ENCODE measurements at regions not wholly inside any gene's neighbourhood (a gene's known extent, or its start where the extent isn't known, plus 50 kb on each side); places are given as distances from the start of the nearest gene placed in this dataset.

DNA sequence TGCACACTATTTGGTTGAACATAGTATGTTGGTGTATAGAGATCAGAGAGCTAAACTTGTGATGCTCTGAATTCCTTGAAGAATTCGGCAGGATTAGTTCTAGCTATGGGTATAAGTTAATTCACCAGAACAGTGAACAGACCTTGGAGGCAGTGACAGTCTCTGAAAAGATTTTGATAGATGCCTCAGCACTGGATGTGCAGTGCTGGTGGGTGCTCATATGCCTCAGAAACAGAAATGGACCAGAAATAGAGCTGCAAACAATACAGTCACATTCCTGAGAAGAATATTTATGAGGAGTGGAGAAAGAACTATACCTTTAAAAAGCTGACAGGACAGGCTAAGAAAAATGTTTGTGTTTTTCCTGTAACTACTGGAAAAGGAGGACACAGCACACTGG lies 747.7 kb downstream of the KCTD16 start:
- Mint-ChIP-seq H3K27me3 (ENCODE audit: low read depth, poor library complexity) (peaks cover 3% of the 10 kb centered on the region), H3K9me3 (no peaks in the 10 kb centered on the region), H3K36me3 (ENCODE audit: low read depth) (no peaks in the 10 kb centered on the region), H3K4me1 (no peaks in the 10 kb centered on the region), H3K4me3 (no peak overlapping the region), H3K27ac (no peak overlapping the region)
- no peak for DNase-seq
- no peak for TF ChIP-seq CTCF (IDR thresholded peaks at IDR 0.05)

DNA sequence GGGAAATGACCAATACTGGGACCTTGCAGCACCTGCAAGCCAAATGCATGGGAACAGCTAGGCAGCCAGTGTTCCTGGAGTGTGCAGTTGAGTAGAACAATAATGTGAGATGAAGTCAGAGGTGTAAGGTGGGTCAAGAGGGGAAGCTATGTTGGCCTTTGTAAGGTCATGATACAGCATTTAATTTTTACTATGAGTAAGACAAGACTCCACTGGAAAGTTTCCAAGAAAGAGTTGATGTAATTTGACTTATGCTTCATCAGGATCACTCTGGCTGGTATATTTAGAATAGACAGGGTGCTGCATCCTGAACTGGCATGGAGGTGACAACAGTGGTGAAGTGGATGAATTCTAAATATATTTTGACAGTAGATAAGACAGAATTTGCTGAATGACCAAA lies 744.8 kb downstream of the KCTD16 start:
- H3K36me3 Mint-ChIP-seq (ENCODE audit: low read depth) = no peaks in the 10 kb centered on the region
- H3K9me3 Mint-ChIP-seq = no peaks in the 10 kb centered on the region
- DNase-seq = no peak
- no peak overlapping the region for H3K4me3 Mint-ChIP-seq
- no peak for TF ChIP-seq CTCF (IDR thresholded peaks at IDR 0.05)
- H3K27me3 Mint-ChIP-seq (ENCODE audit: low read depth, poor library complexity) = peaks cover 7% of the 10 kb centered on the region
- H3K4me1 Mint-ChIP-seq = no peaks in the 10 kb centered on the region
- H3K27ac Mint-ChIP-seq = no peak overlapping the region

DNA sequence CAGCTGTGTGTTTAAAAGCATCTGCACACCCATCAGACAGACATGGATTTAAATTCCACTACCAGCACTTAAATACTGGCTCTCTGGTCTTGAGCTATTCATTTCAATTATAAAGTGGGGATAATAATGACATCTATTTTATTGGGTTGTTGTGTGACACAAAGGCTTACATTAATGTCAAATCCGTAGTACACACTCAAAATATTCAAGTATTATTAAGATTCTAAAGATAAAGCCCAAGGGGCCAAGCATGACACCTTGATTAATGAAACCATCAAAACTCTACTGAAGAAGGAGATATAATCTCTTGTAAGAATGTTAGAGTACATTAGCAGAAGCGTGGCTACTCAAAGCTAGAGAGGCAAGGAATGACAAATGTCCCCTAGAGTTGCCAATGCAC lies 743.0 kb downstream of the KCTD16 start:
- Mint-ChIP-seq H3K4me1 (no peaks in the 10 kb centered on the region), H3K4me3 (no peak overlapping the region), H3K27me3 (ENCODE audit: low read depth, poor library complexity) (peaks cover 10% of the 10 kb centered on the region), H3K9me3 (no peaks in the 10 kb centered on the region), H3K36me3 (ENCODE audit: low read depth) (no peaks in the 10 kb centered on the region), H3K27ac (no peak overlapping the region)
- no peak for DNase-seq
- no peak for TF ChIP-seq CTCF (IDR thresholded peaks at IDR 0.05)

- Mint-ChIP-seq H3K27me3 (ENCODE audit: low read depth, poor library complexity) (no peaks in the 10 kb centered on the region), H3K36me3 (ENCODE audit: low read depth) (no peaks in the 10 kb centered on the region), H3K9me3 (no peaks in the 10 kb centered on the region), H3K4me3 (no peak overlapping the region), H3K4me1 (no peaks in the 10 kb centered on the region), H3K27ac (no peak overlapping the region)
- no peak for TF ChIP-seq CTCF (IDR thresholded peaks at IDR 0.05)
- DNase-seq = no peak
These were observed 725.8 kb downstream of the KCTD16 start for GRCh38 chr5:144896473-144896872.

DNA sequence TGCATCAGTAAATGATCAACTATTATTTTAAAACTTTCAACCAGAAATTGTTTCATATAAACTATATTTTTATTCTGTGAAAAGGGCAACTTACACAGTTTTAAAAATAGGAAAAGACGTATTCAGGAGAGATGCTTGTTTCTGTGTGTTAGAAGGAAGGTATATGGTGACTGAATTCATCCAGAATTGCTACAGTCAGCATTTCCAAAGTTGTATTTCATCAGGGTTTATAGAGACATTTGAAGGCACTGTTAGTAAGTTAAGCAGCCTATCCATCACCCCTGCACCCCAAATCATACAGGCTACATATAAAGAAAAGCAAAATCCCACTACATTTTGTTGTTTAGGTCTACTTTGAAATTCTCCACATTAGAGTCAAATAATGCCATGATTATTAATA lies 716.0 kb downstream of the KCTD16 start:
- H3K27ac Mint-ChIP-seq = no peak overlapping the region
- H3K9me3 Mint-ChIP-seq = no peaks in the 10 kb centered on the region
- DNase-seq = no peak
- no peak overlapping the region for H3K4me3 Mint-ChIP-seq
- H3K4me1 Mint-ChIP-seq = no peaks in the 10 kb centered on the region
- H3K27me3 Mint-ChIP-seq (ENCODE audit: low read depth, poor library complexity) = no peaks in the 10 kb centered on the region
- H3K36me3 Mint-ChIP-seq (ENCODE audit: low read depth) = no peaks in the 10 kb centered on the region
- no peak for TF ChIP-seq CTCF (IDR thresholded peaks at IDR 0.05)

GRCh38 chr5:144882739-144883283 lies 712.1 kb downstream of the KCTD16 start:
- H3K36me3 Mint-ChIP-seq (ENCODE audit: low read depth) = no peaks in the 10 kb centered on the region
- no peak for TF ChIP-seq CTCF (IDR thresholded peaks at IDR 0.05)
- H3K27me3 Mint-ChIP-seq (ENCODE audit: low read depth, poor library complexity) = peaks cover 4% of the 10 kb centered on the region
- no peak overlapping the region for H3K4me3 Mint-ChIP-seq
- H3K9me3 Mint-ChIP-seq = no peaks in the 10 kb centered on the region
- no peak for DNase-seq
- H3K4me1 Mint-ChIP-seq = no peaks in the 10 kb centered on the region
- H3K27ac Mint-ChIP-seq = no peak overlapping the region
